C4-2B (cell line): ENCODE measurements at regions not wholly inside any gene's neighbourhood (a gene's known extent, or its start where the extent isn't known, plus 50 kb on each side); places are given as distances from the start of the nearest gene placed in this dataset.

Experiments used
- H3K27ac ChIP-seq: fragments of 450-650 bp; 2 replicates; pipeline ENCODE4 v1.5.1; 2017
- CTCF ChIP-seq: fragments of 450-650 bp; conservative IDR thresholded peaks from 2 replicates; pipeline ENCODE4 v1.5.1; 2017; ENCODE audit warnings: mild to moderate bottlenecking
- ZFX ChIP-seq: fragments of 450-650 bp; IDR thresholded peaks from 2 replicates; pipeline ENCODE4 v1.6.1; 2017

- H3K27ac ChIP-seq = no peak overlapping the region
- no peak for TF ChIP-seq CTCF
Measured at GRCh38 chrX:10932842-10933440, 178.2 kb upstream of the HCCS start.

GRCh38 chrX:10935501-10935900, 175.6 kb upstream of the HCCS start:
- TF ChIP-seq ZFX (no peak), CTCF (no peak)
- H3K27ac ChIP-seq = no peak overlapping the region

- TF ChIP-seq ZFX = no peak
- no peak for TF ChIP-seq CTCF
- H3K27ac ChIP-seq = no peak overlapping the region
Measured at GRCh38 chrX:10936976-10937375, 174.2 kb upstream of the HCCS start.

GRCh38 chrX:10938365-10938923, 172.7 kb upstream of the HCCS start:
- TF ChIP-seq CTCF = no peak
- TF ChIP-seq ZFX = no peak
- H3K27ac ChIP-seq = no peak overlapping the region; the same call in 1 of the 2 replicates

- TF ChIP-seq CTCF = no peak
- peak overlapping the region; percentile 50; the same call in 1 of the 2 replicates for H3K27ac ChIP-seq
Measured at GRCh38 chrX:10939424-10939823, 171.7 kb upstream of the HCCS start.

- H3K27ac ChIP-seq = no peak overlapping the region
- no peak for TF ChIP-seq ZFX
- no peak for TF ChIP-seq CTCF
Measured at GRCh38 chrX:10944136-10944885, 166.8 kb upstream of the HCCS start.

GRCh38 chrX:10945498-10945897, 165.6 kb upstream of the HCCS start:
- no peak overlapping the region for H3K27ac ChIP-seq
- TF ChIP-seq ZFX = no peak
- no peak for TF ChIP-seq CTCF
